Activated CD8-positive, alpha-beta memory T cell treated with anti-CD3 and anti-CD28 coated beads for 4 hours (primary cell): ENCODE measurements at regions not wholly inside any gene's neighbourhood (a gene's known extent, or its start where the extent isn't known, plus 50 kb on each side); places are given as distances from the start of the nearest gene placed in this dataset.
"Not testable (repeated sequence)": the region's sequence is repeated elsewhere in the genome, so short reads cannot be mapped to it uniquely, and the experiment has no call there.

Experiments used
- DNase-seq, 2 donors: peaks; one replicate each; pipeline ENCODE4 v3.0.0-alpha.2; 2020; ENCODE audit warnings: low read depth in 2 of 2

DNA sequence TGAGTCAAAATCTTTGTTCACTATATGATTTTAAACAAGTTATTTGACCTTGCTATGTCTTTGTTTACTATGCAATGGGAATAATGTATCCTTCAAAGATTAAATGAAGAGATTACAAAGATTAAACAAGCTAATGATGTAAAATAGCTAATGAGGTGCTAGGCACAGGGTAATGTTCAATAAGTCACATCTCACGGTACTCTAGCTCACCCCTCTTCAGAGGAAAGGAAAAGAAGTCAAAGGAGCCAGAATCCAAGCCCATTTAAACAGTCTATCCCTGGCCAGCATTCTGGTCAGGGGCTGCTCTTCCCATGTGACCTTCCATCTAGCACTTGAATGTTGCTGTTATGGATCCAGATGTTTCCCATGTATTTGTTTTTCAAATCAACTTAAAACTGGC is 412.4 kb upstream of the CAMK1G start:
- no peak for DNase-seq

DNA sequence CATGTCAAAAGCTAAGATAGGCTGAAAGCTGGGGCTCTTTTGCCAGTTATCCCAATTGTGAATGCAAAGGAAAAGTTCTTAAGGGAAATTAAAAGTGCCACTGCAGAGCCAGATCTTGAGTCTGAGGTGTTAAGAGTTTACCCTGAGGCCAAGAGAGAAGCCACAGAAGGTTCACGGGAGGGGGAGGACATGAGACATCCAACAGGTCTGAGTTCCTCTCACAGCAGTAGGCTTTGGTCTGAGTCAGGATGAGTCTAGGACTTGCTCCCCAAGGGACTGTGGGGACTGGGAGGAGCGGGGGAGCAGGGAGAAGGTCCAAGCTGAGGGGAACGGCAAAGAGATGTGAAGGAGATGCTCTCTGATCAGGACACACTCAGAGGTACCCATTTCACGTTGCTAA is 411.2 kb upstream of the CAMK1G start:
- DNase-seq, result no peak

- DNase-seq, result not testable (repeated sequence)
Observed at GRCh38 chr1:209172792-209173542, 410.5 kb upstream of the CAMK1G start.

- DNase-seq, result not testable (repeated sequence)
Observed at GRCh38 chr1:209173796-209174195, 409.7 kb upstream of the CAMK1G start.

DNA sequence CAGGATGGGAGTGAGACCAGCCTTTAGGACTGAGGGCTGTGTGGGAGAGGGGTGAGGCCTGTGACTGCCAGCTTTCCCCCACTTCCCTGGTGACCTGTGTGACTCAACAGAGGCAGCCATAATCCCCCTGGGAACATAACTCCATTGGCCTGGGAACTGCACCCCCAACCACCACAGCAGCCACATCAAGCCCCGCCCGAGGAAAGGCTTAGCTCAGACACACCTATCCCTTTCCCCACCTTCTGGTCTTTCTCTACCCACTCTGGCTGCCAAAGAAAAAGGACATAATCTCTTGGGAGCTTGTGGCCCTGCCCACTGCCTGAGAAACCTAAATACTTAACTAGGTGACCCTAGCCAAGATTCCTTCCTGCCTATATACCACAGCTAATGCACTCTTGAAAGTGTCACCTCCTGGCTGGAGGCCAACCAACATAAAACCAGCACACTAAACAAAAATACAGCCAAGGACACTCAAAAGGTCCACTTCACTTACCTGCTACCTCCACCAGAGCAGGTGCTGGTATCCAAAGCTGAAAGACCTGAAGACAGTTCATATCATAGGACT is 406.6 kb upstream of the CAMK1G start:
- no peak for DNase-seq

- no peak for DNase-seq
Observed at GRCh38 chr1:209183195-209183594, 400.3 kb upstream of the CAMK1G start.

GRCh38 chr1:209187589-209187988 is 395.9 kb upstream of the CAMK1G start:
- DNase-seq, result no peak

DNA sequence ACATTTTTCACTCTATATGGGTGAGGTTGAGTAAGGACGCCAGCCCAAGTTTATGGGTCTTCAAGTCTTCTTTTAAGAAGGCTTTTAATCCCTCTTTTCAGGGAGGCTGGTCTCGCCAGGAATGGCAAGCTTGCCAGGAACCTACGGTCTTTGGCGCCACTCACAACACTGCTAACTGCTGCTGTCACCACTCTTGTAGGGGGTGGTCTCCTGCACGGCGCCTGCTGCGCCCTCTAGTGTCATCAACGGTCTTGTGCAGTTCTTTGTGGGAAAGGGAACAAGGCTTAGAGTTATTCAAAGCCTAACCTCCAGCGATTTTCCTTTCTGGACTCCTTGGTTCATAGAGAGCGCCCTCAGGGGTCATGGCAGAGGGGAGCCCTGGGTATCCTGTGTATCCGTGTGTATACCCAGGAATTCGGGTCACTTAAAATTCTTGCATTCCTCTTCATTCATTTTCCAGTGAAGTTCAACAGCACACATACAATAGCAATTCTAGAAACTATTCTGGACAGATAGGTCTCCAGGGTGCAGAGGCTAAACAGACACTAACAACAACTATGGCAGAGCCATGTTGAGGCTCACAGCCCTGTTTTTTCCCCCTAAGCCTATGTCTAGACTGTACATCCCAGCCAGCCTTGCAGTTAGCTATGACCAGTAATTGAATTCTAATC is 392.8 kb upstream of the CAMK1G start:
- no peak for DNase-seq

- DNase-seq, result no peak
Observed at GRCh38 chr1:209191262-209191634, 392.3 kb upstream of the CAMK1G start.

GRCh38 chr1:209196140-209196539 is 387.4 kb upstream of the CAMK1G start:
- DNase-seq, result no peak

GRCh38 chr1:209198961-209199750 is 384.4 kb upstream of the CAMK1G start:
- DNase-seq, result no peak

GRCh38 chr1:209199822-209200221 is 383.7 kb upstream of the CAMK1G start:
- DNase-seq, result no peak

DNA sequence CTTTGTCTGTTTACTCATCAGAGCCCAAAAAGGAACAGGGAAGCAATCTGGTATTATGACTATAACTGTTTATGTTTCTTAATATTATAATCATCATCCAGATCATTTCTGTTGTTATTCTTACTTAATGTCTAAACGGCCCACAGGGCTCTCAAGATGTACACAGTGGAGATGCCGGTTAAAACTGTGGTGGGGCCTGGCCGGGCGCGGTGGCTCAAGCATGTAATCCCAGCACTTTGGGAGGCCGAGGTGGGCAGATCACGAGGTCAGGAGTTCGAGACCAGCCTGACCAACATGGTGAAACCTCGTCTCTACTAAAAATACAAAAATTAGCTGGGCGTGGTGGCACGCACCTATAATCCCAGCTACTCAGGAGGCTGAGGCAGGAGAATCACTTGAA is 381.2 kb upstream of the CAMK1G start:
- not testable (repeated sequence) for DNase-seq

GRCh38 chr1:209202830-209203532 is 380.5 kb upstream of the CAMK1G start:
- no peak for DNase-seq

DNA sequence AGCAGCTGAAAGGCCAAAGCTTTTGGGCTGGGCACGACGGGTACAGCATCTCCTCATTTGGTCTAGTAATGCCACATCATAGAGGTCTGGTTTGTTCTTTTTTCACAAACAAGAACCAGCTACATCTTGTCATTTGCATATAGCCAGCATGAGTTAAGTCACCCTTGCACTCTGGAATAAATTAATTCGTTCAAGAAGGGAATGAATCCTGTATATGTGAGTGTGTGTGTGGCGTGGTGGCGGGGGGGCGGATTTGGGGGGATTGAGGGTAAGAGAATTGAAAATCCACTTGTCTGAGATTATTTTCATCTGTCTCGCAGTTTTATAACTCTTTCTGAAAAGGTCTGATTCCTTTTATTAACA is 380.0 kb upstream of the CAMK1G start:
- DNase-seq, result no peak

DNA sequence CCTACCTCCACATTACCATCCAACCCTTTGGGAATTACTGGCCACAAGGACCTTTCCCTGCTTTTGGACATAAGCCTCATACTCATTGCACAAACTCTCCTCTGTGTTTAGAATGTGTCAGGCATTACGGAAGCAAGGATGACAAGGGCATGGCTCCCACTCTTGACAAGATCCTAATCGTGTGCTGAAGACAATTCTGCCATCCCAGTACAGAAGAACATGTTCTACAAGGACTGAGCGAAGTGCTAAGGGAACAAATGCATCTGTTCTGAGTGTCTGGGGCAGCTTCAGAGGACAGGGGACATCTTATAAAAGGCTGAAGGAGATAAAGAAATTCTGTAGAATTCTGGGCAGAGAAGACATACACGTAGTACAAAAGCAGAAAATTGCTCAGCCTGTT is 378.5 kb upstream of the CAMK1G start:
- no peak for DNase-seq

GRCh38 chr1:209207126-209207700 is 376.3 kb upstream of the CAMK1G start:
- DNase-seq, result no peak

DNA sequence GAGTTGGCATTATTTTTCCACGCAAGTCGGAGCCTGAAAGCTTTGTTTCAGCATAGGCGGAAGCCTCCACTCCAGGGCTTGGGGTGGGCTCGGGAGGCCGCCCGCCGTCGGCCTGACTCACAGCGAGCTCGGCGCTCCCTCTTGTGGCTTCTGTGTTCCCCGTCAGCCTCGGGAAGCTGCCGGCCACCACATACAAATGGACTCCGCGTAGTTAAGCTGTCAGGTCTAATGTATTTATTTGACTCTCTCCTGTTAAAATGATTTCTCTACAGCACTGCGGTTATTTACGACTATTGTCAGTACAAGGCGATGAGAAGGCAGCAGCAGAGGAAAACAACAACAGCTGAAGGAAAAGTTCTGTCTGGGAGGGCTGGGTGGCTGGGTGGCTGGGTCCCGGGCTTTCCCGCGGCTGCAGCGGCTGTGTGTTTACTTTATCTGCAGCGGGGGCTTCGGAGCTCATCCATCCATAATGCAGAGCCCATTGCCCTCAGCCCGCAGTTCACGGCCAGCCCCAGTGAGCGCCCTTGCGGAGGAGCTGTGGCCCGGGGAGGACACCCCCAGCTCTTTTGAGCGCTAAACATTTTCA is 375.7 kb upstream of the CAMK1G start:
- DNase-seq, result no peak

- DNase-seq, result no peak
Observed at GRCh38 chr1:209208648-209209047, 374.9 kb upstream of the CAMK1G start.

GRCh38 chr1:209213989-209214388 is 369.5 kb upstream of the CAMK1G start:
- DNase-seq, result no peak

DNA sequence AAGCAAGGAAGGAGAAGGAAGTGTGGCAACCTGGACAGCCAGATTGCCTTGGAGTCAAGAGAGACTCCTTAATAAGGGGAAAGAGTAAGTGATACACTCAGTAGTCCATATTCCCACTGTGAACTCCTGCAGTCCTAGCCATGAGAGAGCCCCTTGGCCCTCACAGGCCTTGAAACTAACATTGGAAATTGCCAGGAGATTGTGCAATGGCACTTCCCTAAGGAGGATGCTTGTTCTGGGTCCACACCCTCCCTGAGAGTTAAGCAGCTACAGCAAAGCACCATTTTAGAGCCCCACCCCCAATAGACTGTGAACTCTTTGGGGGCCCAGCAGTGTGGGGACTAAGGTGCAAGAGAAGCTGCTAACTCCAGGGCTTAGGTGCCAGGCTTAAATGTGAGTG is 367.7 kb upstream of the CAMK1G start:
- DNase-seq, result no peak
